ENCODE measurements at regions not wholly inside any gene's neighbourhood (a gene's known extent, or its start where the extent isn't known, plus 50 kb on each side); places are given as distances from the start of the nearest gene placed in this dataset.

GRCh38 chr4:11070813-11071212, 357.9 kb downstream of the HS3ST1 start:
- TF ChIP-seq CTCF (conservative IDR thresholded peaks at IDR 0.05; ENCODE audit: low read length) (peak; percentile 51), EZH2phosphoT487 (IDR thresholded peaks at IDR 0.05; ENCODE audit: borderline replicate concordance) (no peak)

All from Loucy (cell line).